ENCODE measurements at regions not wholly inside any gene's neighbourhood (a gene's known extent, or its start where the extent isn't known, plus 50 kb on each side); places are given as distances from the start of the nearest gene placed in this dataset.
"Not testable (repeated sequence)": the region's sequence is repeated elsewhere in the genome, so short reads cannot be mapped to it uniquely, and the experiment has no call there.

- FAIRE-seq (no peak), DNase-seq (ENCODE audit: insufficient read length, low spot score) (no peak)
- TF ChIP-seq POLR2A (IDR thresholded peaks at IDR 0.05; ENCODE audit: low read depth, low read length), result no peak
These were observed 150.1 kb upstream of the RUNX1 start for GRCh38 chr21:35198982-35199732.

- DNase-seq (ENCODE audit: insufficient read length, low spot score) (no peak), FAIRE-seq (no peak)
- TF ChIP-seq POLR2A (IDR thresholded peaks at IDR 0.05; ENCODE audit: low read depth, low read length), result no peak
These were observed 149.5 kb upstream of the RUNX1 start for GRCh38 chr21:35198565-35198964.

- DNase-seq (ENCODE audit: insufficient read length, low spot score) (no peak), FAIRE-seq (peak; percentile 80)
- TF ChIP-seq POLR2A (IDR thresholded peaks at IDR 0.05; ENCODE audit: low read depth, low read length), result no peak
These were observed 148.9 kb upstream of the RUNX1 start for GRCh38 chr21:35197992-35198431.

GRCh38 chr21:35197191-35197590, 148.1 kb upstream of the RUNX1 start:
- no peak for DNase-seq (ENCODE audit: insufficient read length, low spot score)
- FAIRE-seq, result no peak
- no peak for TF ChIP-seq POLR2A (IDR thresholded peaks at IDR 0.05; ENCODE audit: low read depth, low read length)

- TF ChIP-seq POLR2A (IDR thresholded peaks at IDR 0.05; ENCODE audit: low read depth, low read length), result no peak
- no peak for DNase-seq (ENCODE audit: insufficient read length, low spot score)
- FAIRE-seq, result no peak
These were observed 147.0 kb upstream of the RUNX1 start for GRCh38 chr21:35196128-35196527.

- no peak for TF ChIP-seq POLR2A (IDR thresholded peaks at IDR 0.05; ENCODE audit: low read depth, low read length)
- DNase-seq (ENCODE audit: insufficient read length, low spot score), result no peak
- no peak for FAIRE-seq
These were observed 146.1 kb upstream of the RUNX1 start for GRCh38 chr21:35195232-35195631.

GRCh38 chr21:35191754-35192153, 142.7 kb upstream of the RUNX1 start:
- TF ChIP-seq POLR2A (IDR thresholded peaks at IDR 0.05; ENCODE audit: low read depth, low read length), result no peak
- FAIRE-seq, result no peak
- no peak for DNase-seq (ENCODE audit: insufficient read length, low spot score)

- FAIRE-seq (no peak), DNase-seq (ENCODE audit: insufficient read length, low spot score) (no peak)
- no peak for TF ChIP-seq POLR2A (IDR thresholded peaks at IDR 0.05; ENCODE audit: low read depth, low read length)
These were observed 142.0 kb upstream of the RUNX1 start for GRCh38 chr21:35191128-35191527.

- DNase-seq (ENCODE audit: insufficient read length, low spot score), result no peak
These were observed 141.1 kb upstream of the RUNX1 start for GRCh38 chr21:35190201-35190701.

GRCh38 chr21:35189077-35189863, 140.2 kb upstream of the RUNX1 start:
- DNase-seq (ENCODE audit: insufficient read length, low spot score) (no peak), FAIRE-seq (no peak)
- TF ChIP-seq POLR2A (IDR thresholded peaks at IDR 0.05; ENCODE audit: low read depth, low read length), result no peak

More at GRCh38 chr21:35190201-35190701, 141.1 kb upstream of the RUNX1 start:
- no peak for TF ChIP-seq POLR2A (IDR thresholded peaks at IDR 0.05; ENCODE audit: low read depth, low read length)
- peak; percentile 41 for FAIRE-seq

GRCh38 chr21:35183389-35183788, 134.3 kb upstream of the RUNX1 start:
- DNase-seq (ENCODE audit: insufficient read length, low spot score); FAIRE-seq: not testable (repeated sequence)

- FAIRE-seq, result peak; percentile 77
- TF ChIP-seq POLR2A (IDR thresholded peaks at IDR 0.05; ENCODE audit: low read depth, low read length), result no peak
- peak; percentile 43 for DNase-seq (ENCODE audit: insufficient read length, low spot score)
These were observed 131.0 kb upstream of the RUNX1 start for GRCh38 chr21:35179990-35180540.

- FAIRE-seq (peak; percentile 33), DNase-seq (ENCODE audit: insufficient read length, low spot score) (no peak)
- no peak for TF ChIP-seq POLR2A (IDR thresholded peaks at IDR 0.05; ENCODE audit: low read depth, low read length)
These were observed 129.7 kb upstream of the RUNX1 start for GRCh38 chr21:35178827-35179226.

GRCh38 chr21:35178098-35178497, 129.0 kb upstream of the RUNX1 start:
- no peak for FAIRE-seq
- no peak for TF ChIP-seq POLR2A (IDR thresholded peaks at IDR 0.05; ENCODE audit: low read depth, low read length)

More at GRCh38 chr21:35178098-35178497, 129.0 kb upstream of the RUNX1 start:
- no peak for DNase-seq (ENCODE audit: insufficient read length, low spot score)
